GM21447 (cell line): ENCODE measurements at regions not wholly inside any gene's neighbourhood (a gene's known extent, or its start where the extent isn't known, plus 50 kb on each side); places are given as distances from the start of the nearest gene placed in this dataset.

Experiments
- ATAC-seq: cut with Tn5 transposase; IDR thresholded peaks from one replicate; pipeline ENCODE4 v1.9.1; 2021; ENCODE audit not compliant: unreplicated experiment

DNA sequence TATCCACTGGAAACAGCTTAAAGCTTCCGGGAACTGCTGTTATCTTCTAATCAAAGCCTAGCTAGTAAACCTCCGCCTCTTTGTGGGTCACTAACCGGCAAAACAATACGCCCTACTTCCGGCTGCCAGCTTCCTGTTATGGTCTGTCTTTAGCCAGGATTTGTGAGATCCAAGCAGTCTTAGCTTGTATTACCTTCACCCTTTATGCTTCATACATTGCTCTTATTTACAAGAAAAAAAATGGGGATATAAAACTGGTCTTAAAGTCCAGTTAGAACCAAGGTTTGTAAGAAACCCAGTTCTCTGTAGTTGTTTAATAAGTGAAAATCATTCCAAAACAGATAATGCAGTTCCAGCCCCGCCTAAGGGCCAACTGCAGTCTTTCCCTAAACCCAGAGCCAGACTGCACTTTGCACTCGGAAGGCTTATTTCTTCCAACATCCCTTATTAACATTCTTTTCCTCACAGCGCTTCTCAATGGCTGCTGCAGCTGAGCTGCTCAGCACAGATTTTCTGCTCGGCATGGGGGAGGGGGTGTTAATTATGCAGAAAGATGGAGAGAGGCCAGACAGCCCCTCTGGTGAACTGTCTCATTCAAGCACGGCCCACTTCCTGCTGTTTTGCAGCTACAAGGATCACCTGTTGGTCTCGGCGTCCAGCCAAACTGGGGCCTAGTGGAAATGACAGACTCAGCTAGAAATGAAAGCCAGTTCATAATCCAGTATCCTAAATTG lies 368.4 kb downstream of the KLF12 start:
- ATAC-seq = peak; percentile 84

DNA sequence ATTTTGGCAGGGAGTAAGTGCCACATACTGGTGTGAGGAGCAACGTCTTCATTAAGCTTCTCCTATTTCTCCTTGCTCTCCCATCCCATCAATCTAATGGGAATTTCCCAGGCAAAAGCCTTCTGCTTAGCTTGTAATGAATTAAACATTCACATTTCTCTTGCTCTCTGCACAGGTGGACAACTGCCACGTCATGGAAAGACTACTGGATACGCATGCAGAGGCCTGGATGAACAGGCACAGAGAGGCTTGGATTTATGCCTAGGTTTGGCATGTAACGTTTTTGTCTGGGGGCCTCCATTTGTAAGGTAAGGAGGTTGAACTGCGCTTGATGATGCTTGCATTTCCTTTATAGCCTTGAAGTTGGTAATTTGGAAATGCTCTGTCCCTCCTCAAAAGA lies 374.8 kb downstream of the KLF12 start:
- no peak for ATAC-seq

DNA sequence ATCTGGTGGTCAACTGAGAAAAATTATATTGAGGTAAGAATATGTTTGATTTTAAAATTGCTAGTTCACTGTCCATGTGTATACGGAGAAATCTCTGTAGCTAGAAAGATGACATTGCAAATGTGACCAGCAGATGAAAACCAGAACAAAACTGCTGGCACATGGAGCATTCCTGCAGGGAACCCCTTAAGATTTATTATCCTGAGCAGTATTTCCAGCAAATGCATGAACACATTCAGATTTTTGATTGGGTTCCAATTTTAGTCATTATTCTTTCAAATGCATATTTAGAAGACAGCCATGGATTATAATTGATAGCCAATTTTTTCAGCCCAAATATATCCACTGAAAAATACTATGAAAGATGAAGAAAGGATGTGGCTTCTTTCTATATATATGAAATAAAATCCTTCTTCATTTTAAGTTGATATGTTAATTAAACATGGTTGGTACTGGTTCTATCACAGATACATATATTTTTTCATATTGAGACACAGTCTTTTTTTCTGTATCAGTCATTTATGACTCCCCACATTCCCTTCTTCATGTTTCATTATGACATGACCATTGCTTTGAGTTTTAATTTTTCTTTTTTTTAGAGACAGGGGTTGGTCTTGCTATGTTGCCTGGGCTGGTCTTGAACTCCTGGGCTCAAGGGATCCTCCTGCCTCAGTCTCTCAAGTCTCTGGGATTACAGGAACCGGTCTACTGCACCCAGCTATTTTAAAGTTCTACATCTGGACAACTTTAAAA lies 376.5 kb downstream of the KLF12 start:
- no peak for ATAC-seq

DNA sequence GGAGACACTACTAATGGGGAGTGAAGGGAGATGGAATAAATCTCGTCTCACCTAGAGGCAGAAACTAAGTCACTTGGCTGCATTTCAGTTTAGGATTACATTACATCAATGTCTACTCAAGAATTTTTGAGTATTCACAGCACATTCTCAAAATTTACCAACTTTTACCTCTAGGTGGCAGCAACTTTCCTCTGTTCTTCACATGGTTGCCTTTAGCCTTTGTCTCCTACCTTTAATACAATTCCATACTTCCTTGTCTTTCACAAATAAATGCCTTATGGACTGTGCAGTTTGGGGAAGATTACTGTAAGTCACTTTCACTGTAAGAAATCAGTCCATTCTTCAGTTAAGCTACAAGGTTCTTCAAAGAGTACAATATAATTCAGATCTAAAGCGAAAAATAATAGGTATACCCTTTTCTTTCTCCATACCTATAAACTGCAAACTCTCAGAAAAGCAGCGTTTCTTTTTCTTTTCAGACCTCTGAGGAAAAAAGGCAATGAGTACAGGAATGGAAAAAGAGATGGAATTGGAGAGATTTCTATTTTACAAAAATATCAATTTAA lies 379.4 kb downstream of the KLF12 start:
- ATAC-seq = peak; percentile 57

DNA sequence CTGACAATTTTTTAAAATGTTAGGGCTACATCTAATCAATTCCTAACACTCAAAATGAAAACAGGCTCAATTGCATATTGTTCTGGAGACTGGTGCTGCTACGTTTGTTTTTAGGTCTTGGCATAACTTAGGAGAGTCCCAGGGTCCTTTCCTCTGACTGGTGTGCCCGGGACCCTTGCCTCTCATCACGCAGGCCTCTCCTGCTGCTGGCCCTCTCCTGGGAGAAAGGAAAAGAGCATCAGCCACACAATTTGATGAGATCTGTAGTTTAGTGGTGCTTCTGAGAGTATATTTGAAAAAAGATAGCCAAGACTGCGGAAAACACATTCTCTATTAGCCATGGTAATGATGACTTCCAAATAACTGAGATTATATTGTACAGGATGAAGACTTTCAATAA lies 380.0 kb downstream of the KLF12 start:
- ATAC-seq = no peak

DNA sequence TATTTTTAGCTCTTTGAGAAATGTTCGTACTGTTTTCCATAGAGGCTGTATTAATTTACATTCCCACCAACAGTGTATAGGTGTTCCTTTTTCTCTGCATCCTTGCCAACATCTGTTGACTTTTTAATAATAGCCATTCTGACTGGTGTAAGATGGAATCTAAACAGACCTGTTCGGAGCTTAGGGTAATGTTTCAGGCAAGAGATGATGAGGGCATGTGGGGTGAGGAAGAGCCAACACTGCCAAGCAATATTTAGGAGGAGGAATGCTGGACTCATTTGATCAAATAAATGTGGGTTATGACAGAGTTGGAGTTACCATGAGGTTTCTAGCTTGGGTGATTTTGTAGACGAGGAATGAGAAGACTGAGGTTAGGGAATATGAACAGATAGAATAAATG lies 382.9 kb downstream of the KLF12 start:
- no peak for ATAC-seq

DNA sequence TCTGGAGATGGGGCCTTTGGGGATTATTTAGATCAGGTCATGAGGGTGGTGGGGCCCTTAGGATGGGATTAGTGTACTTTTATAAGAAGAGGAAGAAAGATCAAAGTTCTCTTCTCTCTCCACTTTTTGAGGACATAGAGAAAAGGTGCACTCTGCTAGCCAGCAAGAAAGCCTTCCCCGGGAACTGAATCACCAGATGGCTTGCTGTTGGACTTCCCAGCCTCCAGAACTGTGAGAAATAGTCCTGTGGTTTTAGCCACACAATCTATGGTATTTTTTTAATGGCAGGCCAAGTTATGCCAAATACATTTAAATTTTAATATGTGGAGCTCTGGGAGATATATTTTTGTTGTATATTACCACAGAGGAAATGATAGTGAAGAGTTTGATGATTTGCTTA lies 385.8 kb downstream of the KLF12 start:
- ATAC-seq = no peak

DNA sequence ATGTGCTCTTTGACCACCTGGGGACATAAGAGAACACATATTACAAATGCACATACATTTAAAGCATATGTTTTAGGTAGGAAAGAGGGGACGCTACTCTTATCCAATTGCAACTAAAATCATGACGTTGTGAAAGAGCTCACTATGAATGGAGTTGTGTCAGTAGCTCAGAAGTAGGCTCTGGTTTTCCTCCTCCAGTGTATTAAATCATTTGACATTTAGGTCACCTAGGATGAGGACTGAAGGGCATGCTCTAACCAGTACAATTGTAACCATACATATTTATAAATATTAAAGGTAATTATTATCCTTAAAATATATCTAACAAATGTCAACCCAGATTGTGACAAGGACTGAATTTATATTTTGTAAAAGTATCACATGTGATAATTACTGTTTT lies 389.0 kb downstream of the KLF12 start:
- no peak for ATAC-seq

DNA sequence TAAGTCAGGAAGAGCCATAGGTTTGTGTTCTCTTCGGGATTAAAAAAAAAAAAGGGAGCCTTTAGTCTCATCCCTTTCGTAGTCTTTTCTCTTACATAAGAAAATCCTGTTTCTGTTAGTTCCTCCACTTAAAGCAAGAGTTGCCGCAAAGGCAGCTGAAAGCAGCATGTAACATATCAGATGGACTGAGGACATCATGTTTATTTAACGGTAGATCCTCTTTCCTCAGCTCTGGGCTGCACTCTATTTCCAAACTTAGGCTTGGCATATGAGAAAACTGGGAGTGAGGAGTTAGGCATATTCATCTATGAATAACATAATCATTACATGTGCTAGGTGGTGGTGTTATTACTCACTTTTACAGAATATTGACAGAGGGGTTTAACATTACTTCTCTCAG lies 391.2 kb downstream of the KLF12 start:
- no peak for ATAC-seq

DNA sequence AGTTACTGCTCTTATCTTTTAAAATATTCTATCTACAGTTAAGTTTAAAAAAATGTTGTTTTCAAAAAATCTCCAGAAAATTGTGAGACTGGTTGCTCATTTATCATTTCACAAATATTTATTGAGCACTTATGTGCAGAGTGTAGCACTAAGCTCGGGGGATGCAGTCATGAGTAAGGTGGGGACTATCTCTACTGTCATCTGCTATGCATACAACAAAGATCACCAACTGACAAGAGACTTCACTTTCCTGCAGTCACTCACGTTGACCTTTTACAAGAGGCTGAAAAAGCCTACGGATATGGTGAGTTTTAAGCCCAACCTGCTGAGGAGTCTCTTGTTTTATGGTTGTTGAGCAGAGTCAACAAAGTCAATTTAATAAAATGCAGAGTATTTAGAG lies 392.5 kb downstream of the KLF12 start:
- no peak for ATAC-seq

DNA sequence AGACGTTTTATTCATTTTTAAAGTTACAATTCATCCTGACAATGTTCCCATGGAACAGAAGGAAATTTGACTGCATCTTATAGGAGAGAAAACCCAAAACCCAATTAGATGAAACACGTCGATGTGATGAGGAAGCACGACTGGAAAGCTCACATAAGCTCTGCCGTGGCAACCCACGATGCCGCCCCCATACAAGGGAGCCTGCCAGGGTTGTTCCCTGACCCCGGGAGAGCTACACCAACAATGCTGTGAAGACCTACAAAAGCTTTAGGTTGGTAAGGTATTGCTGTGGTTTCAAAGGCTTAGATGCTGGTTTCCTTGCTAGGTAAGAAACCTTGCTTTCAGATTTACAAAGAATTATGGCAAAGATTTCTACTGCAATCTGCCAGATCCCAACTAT lies 393.1 kb downstream of the KLF12 start:
- ATAC-seq = no peak

DNA sequence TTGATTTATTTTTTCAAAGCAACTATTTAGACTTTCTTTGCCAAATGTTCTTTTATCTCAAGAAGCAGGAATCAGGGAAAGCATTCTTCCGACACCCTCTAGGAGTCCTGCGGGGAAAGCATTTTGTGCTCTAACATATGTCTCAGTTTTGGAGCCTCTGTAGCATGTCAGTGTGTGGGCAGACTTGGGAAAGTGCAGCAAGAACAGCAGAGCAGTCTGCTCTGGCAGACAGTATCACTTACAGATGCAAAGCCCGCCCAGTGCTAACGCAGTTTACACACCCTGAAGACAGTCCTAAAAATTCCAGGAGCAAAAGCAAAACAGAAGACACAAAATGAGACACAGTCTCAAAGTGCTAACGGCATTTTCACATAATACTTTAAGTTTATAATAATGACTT lies 393.5 kb downstream of the KLF12 start:
- ATAC-seq = no peak

DNA sequence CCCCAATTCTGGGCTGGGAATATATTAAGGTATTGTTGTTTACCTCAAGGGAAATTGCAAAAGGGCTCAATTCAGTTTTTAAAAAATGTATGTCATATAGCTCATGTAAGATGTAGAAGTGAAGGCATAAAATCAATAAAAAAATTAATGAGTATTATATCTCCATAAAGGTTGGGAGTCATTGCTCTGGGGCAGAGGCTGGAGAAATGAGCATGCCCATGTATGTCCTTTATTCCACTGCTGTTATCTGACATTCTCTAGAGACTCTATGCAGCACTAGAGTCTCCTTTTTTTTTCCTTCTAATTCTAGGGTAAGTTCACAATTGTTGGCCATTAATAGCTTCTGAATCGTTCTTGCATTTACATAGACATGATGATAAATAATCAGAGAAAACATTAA lies 394.8 kb downstream of the KLF12 start:
- ATAC-seq = no peak

DNA sequence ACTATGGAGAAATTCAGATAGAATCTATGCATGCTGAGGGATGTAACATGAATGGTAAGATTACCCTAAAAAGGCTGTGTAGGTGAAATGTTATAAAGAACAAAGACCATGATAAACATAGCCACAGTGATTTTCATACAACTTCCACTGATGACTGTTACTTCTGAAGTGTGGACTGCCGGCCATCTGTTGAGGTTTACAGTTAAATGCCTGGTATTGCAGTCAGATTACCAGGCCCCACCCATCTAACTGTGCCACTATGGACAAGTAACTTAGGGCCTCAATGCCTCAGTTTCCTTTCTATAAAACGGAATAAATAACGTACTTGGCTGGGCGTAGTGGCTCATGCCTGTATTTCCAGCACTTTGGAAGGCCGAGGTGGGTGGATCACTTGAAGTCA lies 395.6 kb downstream of the KLF12 start:
- ATAC-seq = no peak

DNA sequence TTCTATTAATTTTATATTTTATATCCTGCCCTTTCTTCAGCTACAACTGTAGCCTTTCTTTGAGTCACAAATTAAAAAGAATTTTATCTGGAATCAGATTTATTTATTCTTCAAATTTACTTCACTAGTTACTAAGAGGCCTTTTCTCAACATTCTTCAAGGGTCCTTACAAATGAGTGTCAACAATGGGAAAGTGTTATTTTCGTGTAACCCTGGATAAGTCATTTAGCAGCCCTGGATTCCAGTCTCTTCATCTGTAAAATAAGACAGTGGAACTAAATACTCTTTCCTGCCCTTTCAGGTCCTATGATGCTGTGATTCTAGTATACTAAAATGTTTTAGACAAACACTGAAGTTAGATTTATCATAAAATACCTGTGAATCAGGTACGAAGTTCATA lies 397.0 kb downstream of the KLF12 start:
- no peak for ATAC-seq

DNA sequence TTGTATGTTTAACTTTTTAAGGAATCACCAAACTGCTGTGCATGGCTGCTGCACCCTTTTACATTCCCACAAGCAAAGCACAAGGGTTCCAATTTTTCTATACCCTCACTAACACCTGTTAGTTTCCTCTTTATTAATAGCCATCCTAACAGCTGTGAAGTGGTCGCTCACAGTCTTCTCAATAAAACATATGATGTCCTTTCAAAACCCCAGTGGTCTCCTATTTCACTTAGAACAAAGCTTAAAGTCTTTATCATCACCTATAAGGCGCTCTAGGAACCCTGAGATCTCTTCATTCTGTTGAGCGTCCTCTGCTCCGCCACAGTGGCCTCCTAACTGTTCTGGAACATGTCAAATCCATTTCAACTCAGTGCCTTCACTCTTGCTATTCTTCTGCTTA lies 400.5 kb downstream of the KLF12 start:
- ATAC-seq = no peak

DNA sequence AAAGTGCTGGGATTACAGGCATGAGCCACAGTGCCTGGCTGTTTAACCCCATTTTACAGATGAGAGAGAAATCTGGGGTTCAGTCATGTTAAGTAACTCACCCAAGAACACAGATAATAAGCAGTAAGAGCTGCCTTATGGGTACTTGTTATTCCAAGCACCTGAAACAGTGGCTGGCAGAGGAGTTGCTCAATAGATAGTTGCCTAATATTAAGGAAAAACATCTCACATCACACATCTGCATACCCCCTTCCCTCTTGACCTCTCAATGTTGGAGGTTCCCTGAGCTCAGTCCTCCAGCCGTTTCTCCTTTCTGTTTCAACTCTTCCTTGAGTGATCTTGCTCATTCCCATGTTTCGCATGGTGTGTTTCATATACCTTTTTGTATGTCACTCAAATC lies 401.9 kb downstream of the KLF12 start:
- ATAC-seq = no peak

DNA sequence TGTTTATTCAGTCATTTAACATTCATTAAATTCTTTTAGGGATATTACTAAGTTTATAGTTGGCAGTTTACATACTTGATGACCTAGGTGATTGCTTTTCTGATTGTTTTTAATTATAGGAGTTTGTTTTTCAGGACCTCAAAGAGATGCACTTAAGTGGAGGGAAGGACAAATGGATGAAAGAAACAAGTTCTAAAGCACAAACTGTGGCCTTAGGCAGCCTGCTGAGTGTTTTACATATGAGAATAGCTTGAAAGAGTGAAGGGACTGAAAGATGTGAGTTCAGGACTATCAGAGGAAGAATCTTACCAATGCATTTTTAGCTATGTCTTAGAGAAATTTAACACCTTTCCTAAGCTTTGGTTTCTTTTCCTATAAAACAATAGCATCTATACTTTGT lies 402.6 kb downstream of the KLF12 start:
- no peak for ATAC-seq

DNA sequence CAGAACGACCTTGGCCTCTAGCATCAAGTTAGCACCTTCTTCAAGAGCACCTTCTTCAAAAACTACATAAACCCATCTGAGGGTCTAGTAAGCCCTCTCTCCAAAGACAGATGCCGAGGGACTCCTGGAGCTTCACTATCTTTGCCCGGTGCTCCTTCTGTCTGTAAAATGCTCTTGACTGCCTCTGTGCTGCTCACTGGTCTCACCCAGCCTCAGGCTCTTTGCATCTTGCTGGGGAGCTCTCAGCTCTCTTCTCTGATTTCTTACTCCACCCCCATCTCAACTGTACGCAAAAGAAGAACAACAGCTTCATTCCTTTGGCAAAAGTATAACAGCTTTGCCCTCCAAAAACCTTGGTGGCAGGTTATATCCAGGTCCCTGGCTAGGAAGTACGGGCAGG lies 404.2 kb downstream of the KLF12 start:
- ATAC-seq = no peak

DNA sequence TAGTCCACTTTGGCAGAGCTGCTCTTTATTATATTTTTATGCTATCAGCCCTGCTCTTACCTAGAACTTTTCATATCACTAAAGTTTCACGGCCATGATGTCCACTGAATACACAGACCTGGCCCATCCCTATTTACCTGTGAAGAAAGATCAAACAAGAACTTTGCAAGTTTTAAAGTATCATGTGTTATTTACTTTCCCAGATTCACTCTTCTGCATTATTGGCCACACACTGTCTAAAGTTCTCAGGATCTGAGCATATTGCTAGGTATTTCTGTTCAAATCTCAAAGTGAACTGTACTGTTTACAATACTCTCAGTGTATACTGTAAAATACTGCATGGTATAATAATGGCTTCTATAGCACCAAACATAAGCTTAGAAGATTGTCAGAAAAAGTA lies 405.2 kb downstream of the KLF12 start:
- no peak for ATAC-seq

DNA sequence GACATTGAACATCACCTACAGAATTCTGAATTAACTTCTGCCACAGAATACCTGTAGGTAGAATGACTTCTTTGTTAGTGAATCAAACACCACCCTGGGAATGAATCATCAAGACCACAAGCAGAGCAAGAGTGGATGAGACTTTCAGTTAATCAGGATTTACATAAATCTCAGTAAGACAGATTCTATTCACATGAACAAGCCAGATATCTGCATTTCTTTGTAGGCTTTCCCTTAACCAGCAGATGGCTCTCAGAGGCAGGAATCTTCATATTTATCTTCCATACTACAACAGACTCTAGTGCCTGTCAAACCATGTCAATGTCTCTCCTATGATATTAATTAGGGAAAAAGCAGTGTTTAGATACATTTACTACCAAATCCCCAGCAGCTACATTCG lies 412.1 kb downstream of the KLF12 start:
- peak; percentile 86 for ATAC-seq

DNA sequence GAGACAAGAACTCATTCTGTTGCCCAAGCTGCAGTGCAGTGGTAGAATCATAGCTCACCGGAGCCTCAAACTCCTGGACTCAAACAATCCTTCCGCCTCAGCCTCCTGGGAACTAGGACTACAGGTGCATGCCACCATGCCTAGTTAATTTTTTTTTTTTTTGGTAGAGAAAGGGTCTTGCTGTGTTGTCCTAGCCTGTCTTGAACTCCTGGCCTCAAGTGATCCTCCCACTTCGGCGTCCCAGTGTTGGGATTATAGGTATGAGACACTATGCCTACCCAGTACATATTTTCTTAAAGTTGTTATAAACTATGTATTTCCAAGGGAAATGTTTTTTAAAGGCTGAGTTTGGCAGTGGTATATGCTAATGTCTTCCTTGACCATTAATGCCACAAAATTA lies 412.6 kb downstream of the KLF12 start:
- no peak for ATAC-seq
